Tibial artery (tissue), 4 donors: ENCODE measurements at regions not wholly inside any gene's neighbourhood (a gene's known extent, or its start where the extent isn't known, plus 50 kb on each side); places are given as distances from the start of the nearest gene placed in this dataset.
"Not testable (repeated sequence)": the region's sequence is repeated elsewhere in the genome, so short reads cannot be mapped to it uniquely, and the experiment has no call there.

Experiments used
- DNase-seq, 2 donors: peaks; one replicate each; pipeline ENCODE4 v3.0.0-alpha.2; 2019
- H3K27ac ChIP-seq, 2 donors: fragments of 200-600 bp; sonication (generic) in 1 of 2; 1 replicate in 1 of 2; 2 replicates in 1 of 2; pipeline ENCODE4 v1.5.1; 2018 to 2019; ENCODE audit warnings: mild to moderate bottlenecking in 1 of 2
- H3K27me3 ChIP-seq, 2 donors: fragments of 200-600 bp; sonication (generic) in 1 of 2; one replicate each; pipeline versions ENCODE4 v1.5.1 to v1.6.0; 2016 to 2019
- H3K36me3 ChIP-seq, 3 donors: fragments of 200-600 bp; sonication (generic) in 2 of 3; one replicate each; pipeline ENCODE4 v1.5.1; 2016 to 2019; ENCODE audit warnings: mild to moderate bottlenecking in 2 of 3
- H3K4me1 ChIP-seq, 4 donors: fragments of 200-600 bp; sonication (generic) in 2 of 4; 1 replicate in 3 of 4; 2 replicates in 1 of 4; pipeline ENCODE4 v1.5.1; 2016 to 2019
- H3K4me3 ChIP-seq, 2 donors: fragments of 200-600 bp; sonication (generic) in 1 of 2; 1 replicate in 1 of 2; 2 replicates in 1 of 2; pipeline ENCODE4 v1.5.1; 2018 to 2019; ENCODE audit warnings: mild to moderate bottlenecking in 2 of 2
- H3K9me3 ChIP-seq, 3 donors: fragments of 200-600 bp; sonication (generic) in 1 of 3; one replicate each; pipeline ENCODE4 v1.5.1; 2016 to 2019
- intact Hi-C: fragments of 100-400 bp; cut with DNase I; formaldehyde crosslinking; loops from one replicate; pipeline ENCODE4 v1.15.0; 2023; ENCODE audit warnings: low total_unique reads
- TF ChIP-seq, protein P1 (sequence below), 2 experiments: fragments of 200-600 bp in 1 of 2; fragments of 450-650 bp in 1 of 2; IDR thresholded peaks; one replicate each; pipeline ENCODE4 v1.5.1; 2017 to 2019; ENCODE audit warnings: antibody characterized with exemption in 2 of 2, mild to moderate bottlenecking in 1 of 2, moderate library complexity in 1 of 2

DNA sequence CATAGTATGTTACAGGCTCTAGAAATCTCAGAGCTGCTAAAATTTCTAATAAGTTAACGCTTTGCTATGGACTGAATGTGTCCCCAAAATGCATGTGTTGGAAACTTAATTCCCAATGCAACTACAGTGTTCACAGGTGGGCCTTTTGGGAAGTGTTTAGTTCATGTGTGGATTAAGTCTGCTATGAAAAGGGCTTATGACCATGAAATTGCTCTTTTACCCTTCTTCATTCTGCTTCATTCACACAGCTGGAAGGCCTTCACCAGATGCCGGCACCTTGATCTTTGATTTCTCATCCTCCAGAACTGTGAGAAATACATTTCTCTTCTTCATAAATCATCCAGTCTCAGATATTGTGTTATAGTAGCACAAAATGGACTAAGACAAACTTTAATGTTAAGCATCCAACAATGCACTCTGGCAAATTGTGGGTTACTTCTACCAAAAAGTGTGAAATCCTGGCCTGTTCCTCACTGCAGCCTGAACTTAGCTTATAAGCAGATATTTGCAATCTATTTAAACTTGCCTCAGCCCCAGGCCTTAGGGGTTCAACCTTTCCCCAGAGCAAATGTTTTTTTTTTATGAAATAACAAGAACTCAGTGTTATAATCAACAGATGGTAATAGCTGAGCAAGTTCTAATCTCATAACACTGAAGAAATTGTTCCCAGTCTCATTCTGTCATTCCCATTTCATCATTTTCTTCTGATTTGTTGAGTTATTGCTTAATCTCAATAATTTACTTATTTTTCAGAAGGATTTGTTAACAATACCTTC lies 523.6 kb downstream of the KIF20B start:
- Histone ChIP-seq H3K4me3 (no peak overlapping the region), H3K9me3 (no peaks in the 10 kb centered on the region), H3K27me3 (no peaks in the 10 kb centered on the region), H3K36me3 (no peaks in the 10 kb centered on the region), H3K4me1 (no peaks in the 10 kb centered on the region), H3K27ac (no peak overlapping the region)
- intact Hi-C loops, result no loop called here
- TF ChIP-seq, protein P1, sequence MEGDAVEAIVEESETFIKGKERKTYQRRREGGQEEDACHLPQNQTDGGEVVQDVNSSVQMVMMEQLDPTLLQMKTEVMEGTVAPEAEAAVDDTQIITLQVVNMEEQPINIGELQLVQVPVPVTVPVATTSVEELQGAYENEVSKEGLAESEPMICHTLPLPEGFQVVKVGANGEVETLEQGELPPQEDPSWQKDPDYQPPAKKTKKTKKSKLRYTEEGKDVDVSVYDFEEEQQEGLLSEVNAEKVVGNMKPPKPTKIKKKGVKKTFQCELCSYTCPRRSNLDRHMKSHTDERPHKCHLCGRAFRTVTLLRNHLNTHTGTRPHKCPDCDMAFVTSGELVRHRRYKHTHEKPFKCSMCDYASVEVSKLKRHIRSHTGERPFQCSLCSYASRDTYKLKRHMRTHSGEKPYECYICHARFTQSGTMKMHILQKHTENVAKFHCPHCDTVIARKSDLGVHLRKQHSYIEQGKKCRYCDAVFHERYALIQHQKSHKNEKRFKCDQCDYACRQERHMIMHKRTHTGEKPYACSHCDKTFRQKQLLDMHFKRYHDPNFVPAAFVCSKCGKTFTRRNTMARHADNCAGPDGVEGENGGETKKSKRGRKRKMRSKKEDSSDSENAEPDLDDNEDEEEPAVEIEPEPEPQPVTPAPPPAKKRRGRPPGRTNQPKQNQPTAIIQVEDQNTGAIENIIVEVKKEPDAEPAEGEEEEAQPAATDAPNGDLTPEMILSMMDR (IDR thresholded peaks at IDR 0.05), result no peak
- DNase-seq, result no peak

DNA sequence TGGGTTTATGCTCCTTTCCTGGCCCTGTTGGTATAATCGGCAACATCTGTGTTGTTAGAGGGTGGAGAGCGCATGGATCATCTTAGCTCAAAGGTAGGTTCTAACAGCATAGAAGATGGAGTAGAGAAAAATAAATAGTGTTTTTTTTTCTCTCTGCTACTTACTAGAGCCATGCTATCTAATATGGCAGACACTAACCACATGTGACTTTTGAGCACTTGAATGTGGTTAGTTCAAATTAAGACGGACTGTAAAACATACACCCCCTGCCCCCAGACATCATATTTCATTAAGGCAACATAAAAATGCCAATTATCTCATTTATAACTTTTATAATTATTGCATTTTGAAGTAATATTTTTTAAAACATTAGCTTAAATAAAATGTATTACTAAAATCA lies 525.1 kb downstream of the KIF20B start:
- Histone ChIP-seq H3K36me3 (no peaks in the 10 kb centered on the region), H3K9me3 (no peaks in the 10 kb centered on the region), H3K27ac (no peak overlapping the region), H3K4me3 (no peak overlapping the region), H3K27me3 (no peaks in the 10 kb centered on the region), H3K4me1 (no peaks in the 10 kb centered on the region)
- DNase-seq, result no peak
- TF ChIP-seq, protein P1 (IDR thresholded peaks at IDR 0.05), result no peak
- intact Hi-C loops, result no loop called here

DNA sequence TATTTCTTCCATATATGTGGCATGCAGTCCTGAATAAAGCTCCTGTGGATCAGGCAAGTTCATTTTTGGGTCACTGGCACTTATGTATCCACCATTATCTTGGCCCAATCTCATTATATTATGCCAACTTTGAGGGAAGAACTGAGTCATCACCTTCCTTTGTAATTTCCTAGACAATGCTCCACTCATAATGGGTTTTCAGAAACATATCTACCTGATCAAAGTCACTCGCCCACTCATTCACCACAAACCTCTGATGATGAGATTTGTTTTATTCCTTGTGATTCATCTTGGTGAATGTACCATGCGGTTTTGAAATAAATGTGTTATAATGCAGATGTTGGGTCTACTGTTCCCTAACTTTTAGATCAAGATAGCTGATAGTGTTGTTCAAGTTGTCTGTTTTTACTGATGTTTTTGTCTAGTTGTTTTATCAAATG lies 525.8 kb downstream of the KIF20B start:
- Histone ChIP-seq H3K36me3 (no peaks in the 10 kb centered on the region), H3K27me3 (no peaks in the 10 kb centered on the region), H3K4me1 (no peaks in the 10 kb centered on the region), H3K27ac (no peak overlapping the region), H3K9me3 (no peaks in the 10 kb centered on the region), H3K4me3 (no peak overlapping the region)
- intact Hi-C loops, result no loop called here
- TF ChIP-seq, protein P1 (IDR thresholded peaks at IDR 0.05), result no peak
- no peak for DNase-seq

DNA sequence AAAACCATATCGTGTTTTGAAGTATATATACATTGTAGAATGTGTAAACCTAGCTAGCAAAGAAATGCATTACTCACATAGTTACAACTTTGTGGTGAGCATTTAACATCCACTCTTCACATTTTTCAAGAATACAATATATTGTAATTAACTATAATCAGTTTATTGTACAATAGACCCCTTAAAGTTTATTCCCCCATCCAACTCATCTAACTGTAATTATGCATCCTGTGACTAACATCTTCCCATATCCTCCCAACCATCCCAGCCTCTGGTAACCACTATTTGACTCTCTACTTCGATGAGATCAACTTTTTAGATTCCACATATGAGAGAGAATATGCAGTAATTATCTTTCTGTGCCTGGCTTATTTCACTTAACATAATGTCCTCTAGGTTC lies 526.4 kb downstream of the KIF20B start:
- H3K9me3 ChIP-seq, result no peaks in the 10 kb centered on the region
- no peak overlapping the region for H3K4me3 ChIP-seq
- DNase-seq, result no peak
- H3K27me3 ChIP-seq, result no peaks in the 10 kb centered on the region
- TF ChIP-seq, protein P1 (IDR thresholded peaks at IDR 0.05), result no peak
- H3K36me3 ChIP-seq, result no peaks in the 10 kb centered on the region
- no peak overlapping the region for H3K27ac ChIP-seq
- intact Hi-C loops, result no loop called here
- H3K4me1 ChIP-seq, result no peaks in the 10 kb centered on the region

DNA sequence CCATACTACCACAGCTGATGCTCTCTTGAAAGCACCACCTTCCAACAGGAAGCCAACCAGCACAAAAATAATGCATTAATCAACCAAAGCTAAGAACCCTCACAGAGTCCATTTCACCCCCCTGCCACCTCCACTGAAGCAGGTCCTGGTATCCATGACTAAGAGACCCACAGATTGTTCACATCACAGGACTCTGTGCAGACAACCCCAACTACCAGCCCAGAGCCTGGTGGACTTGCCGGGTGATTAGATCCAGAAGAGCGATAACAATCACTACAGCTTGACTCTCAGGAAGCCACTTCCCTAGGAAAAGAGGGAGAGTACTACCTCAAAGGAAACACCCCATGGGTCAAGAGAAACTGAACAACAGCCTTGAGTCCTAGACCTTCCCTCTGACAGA lies 528.1 kb downstream of the KIF20B start:
- Histone ChIP-seq H3K9me3 (no peaks in the 10 kb centered on the region), H3K27ac (no peak overlapping the region), H3K36me3 (no peaks in the 10 kb centered on the region), H3K4me1 (no peaks in the 10 kb centered on the region), H3K4me3 (no peak overlapping the region), H3K27me3 (no peaks in the 10 kb centered on the region)
- intact Hi-C loops, result no loop called here
- DNase-seq, result no peak
- TF ChIP-seq, protein P1 (IDR thresholded peaks at IDR 0.05), result no peak

DNA sequence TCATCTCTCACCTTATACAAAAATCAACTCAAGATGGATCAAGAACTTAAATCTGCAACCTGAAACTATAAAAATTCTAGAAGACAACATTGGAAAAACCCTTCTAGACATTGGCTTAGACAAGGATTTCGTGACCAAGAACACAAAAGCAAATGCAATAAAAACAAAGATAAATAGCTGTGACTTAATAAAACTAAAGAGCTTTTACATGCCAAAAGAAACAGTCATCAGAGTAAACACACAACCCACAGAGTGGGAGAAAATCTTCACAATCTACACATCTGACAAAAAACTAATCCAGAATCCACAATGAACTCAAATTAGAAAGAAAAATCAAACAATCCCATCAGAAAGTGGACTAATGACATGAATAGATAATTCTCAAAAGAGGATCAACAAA lies 532.4 kb downstream of the KIF20B start:
- H3K4me1 ChIP-seq, H3K27ac ChIP-seq, H3K36me3 ChIP-seq, intact Hi-C loops, H3K27me3 ChIP-seq, H3K9me3 ChIP-seq, DNase-seq, H3K4me3 ChIP-seq: not testable (repeated sequence)
